ENCODE measurements at regions not wholly inside any gene's neighbourhood (a gene's known extent, or its start where the extent isn't known, plus 50 kb on each side); places are given as distances from the start of the nearest gene placed in this dataset.

DNA sequence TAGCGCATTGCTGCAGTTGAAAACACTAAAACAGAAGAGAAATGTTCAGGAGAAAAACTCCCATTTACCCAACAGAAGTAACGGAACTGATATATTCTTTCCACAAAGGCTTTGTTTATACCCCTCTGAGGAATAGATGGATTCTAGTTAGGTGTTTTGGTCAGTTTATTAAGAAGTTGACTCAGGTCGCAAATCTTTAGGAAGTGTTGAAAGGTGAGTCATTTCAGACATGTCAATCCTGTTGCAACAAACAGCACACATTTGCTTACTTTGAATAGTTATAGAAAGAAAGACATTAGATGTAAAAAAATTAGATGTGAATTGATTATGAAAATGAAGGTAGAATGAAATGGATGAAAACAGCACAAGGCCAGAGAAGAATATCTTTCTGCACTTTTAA is 941.0 kb downstream of the KCNJ2 start:
- TF ChIP-seq, protein P1, sequence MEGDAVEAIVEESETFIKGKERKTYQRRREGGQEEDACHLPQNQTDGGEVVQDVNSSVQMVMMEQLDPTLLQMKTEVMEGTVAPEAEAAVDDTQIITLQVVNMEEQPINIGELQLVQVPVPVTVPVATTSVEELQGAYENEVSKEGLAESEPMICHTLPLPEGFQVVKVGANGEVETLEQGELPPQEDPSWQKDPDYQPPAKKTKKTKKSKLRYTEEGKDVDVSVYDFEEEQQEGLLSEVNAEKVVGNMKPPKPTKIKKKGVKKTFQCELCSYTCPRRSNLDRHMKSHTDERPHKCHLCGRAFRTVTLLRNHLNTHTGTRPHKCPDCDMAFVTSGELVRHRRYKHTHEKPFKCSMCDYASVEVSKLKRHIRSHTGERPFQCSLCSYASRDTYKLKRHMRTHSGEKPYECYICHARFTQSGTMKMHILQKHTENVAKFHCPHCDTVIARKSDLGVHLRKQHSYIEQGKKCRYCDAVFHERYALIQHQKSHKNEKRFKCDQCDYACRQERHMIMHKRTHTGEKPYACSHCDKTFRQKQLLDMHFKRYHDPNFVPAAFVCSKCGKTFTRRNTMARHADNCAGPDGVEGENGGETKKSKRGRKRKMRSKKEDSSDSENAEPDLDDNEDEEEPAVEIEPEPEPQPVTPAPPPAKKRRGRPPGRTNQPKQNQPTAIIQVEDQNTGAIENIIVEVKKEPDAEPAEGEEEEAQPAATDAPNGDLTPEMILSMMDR (conservative IDR thresholded peaks at IDR 0.05; ENCODE audit: low read depth, low read length) = no peak
- no peak overlapping the region for H3K4me3 ChIP-seq (ENCODE audit: low read depth, low read length)
- DNase-seq (ENCODE audit: low read depth) = no peak

DNA sequence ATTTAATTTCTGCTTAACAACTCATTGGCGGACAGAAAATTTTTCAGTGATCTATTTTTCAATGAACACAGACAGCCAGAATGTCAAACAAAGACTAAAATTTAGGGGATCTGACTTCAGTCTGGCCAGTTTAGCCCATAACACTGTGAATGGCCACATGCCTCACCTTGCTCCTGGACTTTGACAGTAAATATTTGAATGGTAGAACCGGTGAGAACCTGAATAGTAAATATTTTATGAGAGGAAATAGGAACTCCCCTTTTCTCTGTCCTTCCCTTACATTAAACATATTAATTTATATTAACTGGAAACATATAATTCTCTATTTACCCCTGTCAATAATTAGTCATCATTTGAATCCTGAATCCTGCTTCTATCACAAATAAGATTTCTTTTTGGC is 942.1 kb downstream of the KCNJ2 start:
- no peak for DNase-seq (ENCODE audit: low read depth)
- no peak overlapping the region for H3K4me3 ChIP-seq (ENCODE audit: low read depth, low read length)
- TF ChIP-seq, protein P1 (conservative IDR thresholded peaks at IDR 0.05; ENCODE audit: low read depth, low read length) = no peak

DNA sequence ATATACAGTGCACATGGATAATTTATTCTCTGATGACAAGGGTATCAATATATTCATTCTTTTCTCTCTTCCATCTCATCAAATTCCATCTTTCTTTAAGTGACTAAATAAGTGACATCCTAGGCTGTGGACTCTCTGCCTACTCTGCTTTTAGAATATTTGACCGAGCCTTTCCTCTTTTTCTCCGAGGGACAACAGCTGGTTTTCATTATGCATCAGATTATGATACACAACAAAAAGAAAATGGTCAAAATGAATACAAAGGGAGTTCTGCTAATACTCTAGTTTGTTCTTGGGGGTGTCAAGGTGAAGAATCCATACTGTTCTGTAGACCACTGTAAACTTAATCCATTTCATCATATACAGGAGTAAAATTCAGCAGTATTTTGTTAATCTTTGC is 942.6 kb downstream of the KCNJ2 start:
- TF ChIP-seq, protein P1 (conservative IDR thresholded peaks at IDR 0.05; ENCODE audit: low read depth, low read length) = no peak
- no peak for DNase-seq (ENCODE audit: low read depth)
- no peak overlapping the region for H3K4me3 ChIP-seq (ENCODE audit: low read depth, low read length)

DNA sequence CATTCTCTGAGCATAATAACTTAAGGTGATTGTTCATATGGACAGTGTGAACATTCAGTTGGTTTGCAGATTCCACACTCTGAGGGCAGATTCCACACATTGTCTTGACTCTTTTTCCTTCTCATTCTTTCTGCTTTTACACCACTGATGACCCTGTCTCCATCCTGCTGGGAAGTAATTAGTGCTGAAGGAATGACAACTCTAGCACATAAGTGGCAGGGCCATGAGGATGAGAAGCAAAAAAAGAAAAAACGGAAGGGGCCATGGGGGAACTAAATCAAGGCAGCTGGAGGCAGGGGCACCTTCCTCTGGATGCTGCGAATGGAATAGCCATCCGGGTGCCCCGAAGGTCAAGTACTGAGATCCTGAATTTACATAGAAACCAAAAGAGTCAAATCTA is 944.0 kb downstream of the KCNJ2 start:
- TF ChIP-seq, protein P1 (conservative IDR thresholded peaks at IDR 0.05; ENCODE audit: low read depth, low read length) = no peak
- H3K4me3 ChIP-seq (ENCODE audit: low read depth, low read length) = no peak overlapping the region
- no peak for DNase-seq (ENCODE audit: low read depth)

DNA sequence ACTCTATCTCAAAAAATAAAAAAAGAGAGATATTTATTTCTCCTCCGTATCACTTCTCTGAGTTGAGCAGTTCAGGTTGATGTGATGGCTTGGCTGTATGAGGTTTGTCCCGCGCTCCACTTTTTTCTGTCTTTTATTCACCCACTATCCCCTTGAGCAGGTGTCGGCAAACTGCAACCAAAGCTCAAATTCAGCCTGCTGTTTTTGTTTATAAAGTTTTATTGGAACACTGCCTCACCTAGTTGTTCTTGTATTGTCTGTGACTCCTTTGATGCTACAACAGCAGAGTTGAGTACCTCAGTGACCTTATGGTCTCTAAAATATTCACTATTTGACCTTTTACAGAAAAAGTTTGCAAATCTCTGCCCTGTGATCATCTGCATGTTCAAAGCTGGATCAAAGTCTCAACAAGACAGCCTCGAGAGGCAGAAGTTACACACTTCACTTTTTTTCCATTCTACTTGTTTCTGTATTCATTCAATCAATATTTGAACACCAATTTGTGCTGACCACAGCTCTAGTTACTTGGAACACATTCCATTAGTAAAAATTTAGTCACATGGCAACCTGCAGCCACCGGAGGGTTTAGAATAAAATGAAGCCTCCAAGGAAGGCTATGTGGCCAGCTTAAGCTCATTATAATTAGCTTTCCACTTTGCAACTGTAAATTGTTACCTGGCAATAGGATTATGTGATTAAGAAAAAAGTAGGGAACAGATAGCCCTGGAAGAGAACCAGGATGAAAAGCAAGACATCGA is 945.8 kb downstream of the KCNJ2 start:
- H3K4me3 ChIP-seq (ENCODE audit: low read depth, low read length) = no peak overlapping the region
- TF ChIP-seq, protein P1 (conservative IDR thresholded peaks at IDR 0.05; ENCODE audit: low read depth, low read length) = no peak
- no peak for DNase-seq (ENCODE audit: low read depth)

DNA sequence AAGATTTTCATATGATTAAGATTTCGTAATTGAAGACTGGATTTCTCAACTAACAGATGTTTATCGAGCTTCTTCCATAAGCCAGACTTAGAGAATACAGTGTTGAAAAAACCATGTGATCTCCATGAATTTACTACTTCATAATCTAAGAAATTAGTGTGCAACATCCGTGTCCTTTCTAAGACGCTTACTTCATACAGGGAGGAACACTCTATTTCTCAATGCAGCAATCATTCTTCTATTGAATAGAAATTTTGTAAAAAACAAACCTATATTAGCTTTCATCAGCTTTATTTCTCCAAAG is 946.3 kb downstream of the KCNJ2 start:
- H3K4me3 ChIP-seq (ENCODE audit: low read depth, low read length) = no peak overlapping the region
- DNase-seq (ENCODE audit: low read depth) = peak; percentile 36
- TF ChIP-seq, protein P1 (conservative IDR thresholded peaks at IDR 0.05; ENCODE audit: low read depth, low read length) = no peak

DNA sequence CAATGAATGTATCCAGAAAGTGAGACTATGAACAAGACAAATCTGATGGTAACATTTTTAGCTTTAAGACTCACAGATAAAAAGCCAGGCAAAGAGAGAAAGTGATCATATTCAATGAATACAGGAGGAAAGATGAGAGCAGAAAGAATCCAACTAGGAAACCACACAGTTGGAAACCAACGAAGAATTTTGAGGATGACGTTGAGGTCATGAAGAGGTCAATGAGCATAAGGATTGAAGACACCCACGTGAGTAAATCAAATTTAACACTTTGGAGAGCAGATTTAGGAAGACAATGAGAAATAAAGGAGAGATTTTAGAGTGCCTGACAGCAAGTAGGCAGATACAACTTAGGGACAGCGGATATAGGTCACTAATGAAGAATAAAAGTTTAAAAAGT is 948.1 kb downstream of the KCNJ2 start:
- TF ChIP-seq, protein P1 (conservative IDR thresholded peaks at IDR 0.05; ENCODE audit: low read depth, low read length) = no peak
- no peak overlapping the region for H3K4me3 ChIP-seq (ENCODE audit: low read depth, low read length)
- DNase-seq (ENCODE audit: low read depth) = peak; percentile 80
